NCI-H1436 treated with DMSO at 0.1 percent for 48 hours (cell line): ENCODE measurements at regions not wholly inside any gene's neighbourhood (a gene's known extent, or its start where the extent isn't known, plus 50 kb on each side); places are given as distances from the start of the nearest gene placed in this dataset.
"Not testable (repeated sequence)": the region's sequence is repeated elsewhere in the genome, so short reads cannot be mapped to it uniquely, and the experiment has no call there.

ENCODE experiments used
- DNase-seq: peaks from one replicate; lab custom pipeline; 2025; lab: John Stamatoyannopoulos, UW

DNA sequence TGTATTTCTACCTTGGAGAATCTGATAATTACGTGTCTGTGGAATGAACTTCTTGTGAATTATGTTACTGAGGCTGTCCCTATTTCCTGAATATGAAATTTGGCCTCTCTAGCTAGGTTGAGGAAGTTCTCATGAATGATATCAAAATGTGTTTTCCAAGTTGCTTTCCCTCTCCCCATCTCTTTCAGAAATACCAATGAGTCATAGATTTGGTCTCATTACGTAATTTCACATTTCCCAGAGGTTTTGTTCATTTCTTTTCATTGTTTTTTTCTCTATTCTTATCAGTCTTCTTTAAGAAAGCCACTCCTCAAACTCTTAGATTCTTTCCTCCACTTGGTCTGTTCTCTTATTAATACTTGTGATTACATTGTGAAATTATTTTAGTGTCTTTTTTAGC, 923.8 kb upstream of the CDH9 start:
- DNase-seq: no peak

- DNase-seq: no peak
Measured at GRCh38 chr5:27947088-27947487, 908.7 kb upstream of the CDH9 start.

GRCh38 chr5:27944471-27944870, 906.1 kb upstream of the CDH9 start:
- DNase-seq: no peak

DNA sequence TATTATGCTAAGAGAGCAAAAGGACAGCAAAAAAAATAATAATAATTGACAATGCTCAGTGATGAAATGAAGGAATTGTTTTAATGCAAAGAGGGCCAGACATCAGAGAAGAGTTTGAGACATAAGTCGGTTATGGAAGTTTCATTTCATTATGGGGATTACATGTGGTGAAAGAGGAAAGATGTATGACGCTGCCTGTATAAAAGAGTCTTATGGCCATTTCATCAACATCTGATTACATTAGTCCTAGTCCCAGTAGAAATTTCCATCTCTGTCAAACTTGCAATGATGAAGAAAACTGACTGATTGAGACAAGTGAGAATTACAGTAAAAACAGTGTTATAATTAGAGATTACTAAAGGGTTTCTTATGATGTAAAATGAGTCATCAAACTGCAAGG, 900.6 kb upstream of the CDH9 start:
- DNase-seq: no peak

DNA sequence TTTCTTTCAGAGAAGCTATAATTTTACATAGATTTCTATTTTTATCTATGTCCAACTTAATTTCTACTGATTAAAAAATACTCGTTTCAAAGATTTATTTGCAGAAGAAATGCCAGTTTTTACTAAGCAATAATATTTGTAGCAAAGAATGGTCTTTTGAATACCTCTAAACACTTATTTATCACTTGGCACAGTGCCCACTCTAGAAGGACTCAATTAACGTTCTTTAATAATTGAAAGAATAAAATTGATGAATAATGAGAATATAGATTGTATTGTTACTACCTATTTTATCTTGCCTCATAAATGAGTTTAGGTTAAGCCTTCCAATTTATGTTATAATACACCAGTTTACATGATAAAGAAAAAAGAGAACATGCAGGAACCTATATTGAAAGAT, 889.7 kb upstream of the CDH9 start:
- DNase-seq: no peak

GRCh38 chr5:27911216-27911615, 872.8 kb upstream of the CDH9 start:
- DNase-seq: no peak

GRCh38 chr5:27908341-27908740, 870.0 kb upstream of the CDH9 start:
- no peak for DNase-seq

GRCh38 chr5:27906931-27907601, 868.7 kb upstream of the CDH9 start:
- no peak for DNase-seq

- DNase-seq: no peak
Measured at GRCh38 chr5:27906481-27906880, 868.1 kb upstream of the CDH9 start.

DNA sequence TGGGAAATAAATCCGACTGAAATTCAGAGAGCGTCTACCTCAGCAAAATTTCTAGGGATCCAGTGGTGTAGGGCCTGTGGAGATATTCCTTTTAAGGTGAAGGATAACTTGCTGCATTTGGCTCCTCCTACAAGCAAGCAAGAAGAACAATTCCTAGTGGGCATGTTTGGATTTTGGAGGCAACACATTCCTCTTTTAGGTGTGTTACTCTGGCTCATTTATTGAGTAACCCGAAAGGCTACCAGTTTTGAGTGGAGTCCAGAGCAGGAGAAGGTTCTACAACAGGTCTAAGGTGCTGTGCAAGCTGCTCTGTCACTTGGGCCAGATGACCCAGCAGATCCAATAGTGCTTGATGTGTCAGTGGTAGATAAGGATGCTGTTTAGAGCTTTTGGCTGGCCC, 862.4 kb upstream of the CDH9 start:
- no peak for DNase-seq

DNA sequence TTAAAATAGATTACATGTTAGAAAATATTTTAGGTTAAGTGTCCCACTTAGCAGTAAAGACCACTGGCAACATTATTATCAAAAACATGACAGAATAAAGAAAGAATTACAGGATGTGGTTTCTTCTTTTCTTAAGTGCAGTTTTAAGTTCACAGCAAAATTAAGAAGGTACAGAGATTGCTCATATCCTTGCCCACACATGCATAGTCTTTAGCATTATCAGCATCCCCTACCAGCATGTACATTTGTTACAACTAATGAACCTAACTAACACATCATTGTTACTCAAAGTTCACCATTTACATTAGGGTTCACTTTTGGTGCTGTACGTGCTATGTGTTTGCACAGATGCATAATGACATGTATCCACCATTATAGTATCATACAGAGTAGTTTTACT, 837.7 kb upstream of the CDH9 start:
- no peak for DNase-seq

GRCh38 chr5:27875148-27875547, 836.8 kb upstream of the CDH9 start:
- no peak for DNase-seq

- DNase-seq: no peak
Measured at GRCh38 chr5:27868292-27868691, 829.9 kb upstream of the CDH9 start.

DNA sequence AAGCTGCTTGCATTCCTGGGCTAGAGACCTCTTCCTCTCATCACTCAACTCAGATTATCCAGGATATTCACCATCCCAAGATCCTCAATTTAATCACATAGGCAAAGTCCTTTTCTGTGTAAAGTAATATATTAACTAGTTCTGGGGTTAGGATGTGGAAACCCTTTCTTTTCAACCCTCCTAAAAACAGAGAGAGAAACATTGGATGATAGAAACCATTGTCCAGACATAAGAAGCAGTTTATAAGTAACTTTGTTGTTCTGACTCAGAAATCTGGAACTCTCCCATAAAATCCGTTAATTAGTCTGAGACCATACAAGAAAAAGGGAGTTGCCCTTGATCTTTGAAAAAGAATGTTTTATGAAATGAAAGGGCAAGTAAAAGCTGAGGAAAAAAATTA, 817.1 kb upstream of the CDH9 start:
- no peak for DNase-seq

DNA sequence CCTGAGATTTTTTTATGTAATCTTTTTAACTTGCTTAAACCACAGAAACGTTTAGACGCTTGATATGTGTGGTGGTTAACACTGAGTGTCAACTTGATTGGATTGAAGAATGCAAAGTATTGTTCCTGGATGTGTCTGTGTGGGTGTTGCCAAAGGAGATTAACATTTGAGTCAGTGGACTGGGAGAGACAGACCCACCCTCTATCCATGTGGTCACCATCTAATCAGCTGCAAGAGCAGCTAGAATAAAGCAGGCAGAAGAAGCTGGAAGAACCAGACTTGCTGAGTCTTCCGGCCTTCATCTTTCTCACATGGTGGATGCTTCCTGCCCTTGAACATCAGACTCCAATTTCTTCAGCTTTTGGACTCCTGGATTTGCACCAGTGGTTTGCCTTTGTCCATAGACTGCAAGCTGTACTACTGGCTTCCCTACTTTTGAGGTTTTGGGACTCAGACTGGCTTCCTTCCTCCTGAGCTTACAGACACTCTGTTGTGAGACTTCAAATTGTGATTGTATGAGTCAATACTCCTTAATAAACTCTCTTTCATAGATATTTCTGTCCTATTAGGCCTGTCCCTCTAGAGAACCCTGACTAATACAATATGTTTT, 816.0 kb upstream of the CDH9 start:
- no peak for DNase-seq

DNA sequence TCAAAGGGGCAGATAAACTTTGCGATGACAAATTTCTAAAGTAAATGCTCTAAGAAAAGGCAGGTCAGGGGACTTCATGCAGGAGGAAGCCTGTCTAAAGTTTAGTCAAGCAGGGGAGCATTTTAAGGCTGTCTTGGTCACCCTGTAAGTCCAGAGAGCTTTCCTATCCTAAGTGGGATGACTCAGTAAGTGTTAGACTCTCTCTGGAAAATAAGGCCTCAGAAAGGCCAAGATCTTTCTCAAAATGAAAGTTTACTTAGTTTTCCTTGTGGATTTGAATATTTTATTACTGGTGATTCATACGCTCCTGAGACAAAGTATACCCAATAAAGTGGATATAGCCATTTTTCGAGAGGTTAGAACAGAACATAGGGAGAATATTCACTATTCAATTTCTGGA, 806.9 kb upstream of the CDH9 start:
- DNase-seq: no peak

GRCh38 chr5:27836704-27837103, 798.3 kb upstream of the CDH9 start:
- not testable (repeated sequence) for DNase-seq

- DNase-seq: no peak
Measured at GRCh38 chr5:27832886-27833285, 794.5 kb upstream of the CDH9 start.

- DNase-seq: no peak
Measured at GRCh38 chr5:27830546-27830945, 792.2 kb upstream of the CDH9 start.

GRCh38 chr5:27821681-27822080, 783.3 kb upstream of the CDH9 start:
- DNase-seq: no peak

- no peak for DNase-seq
Measured at GRCh38 chr5:27818888-27819287, 780.5 kb upstream of the CDH9 start.

DNA sequence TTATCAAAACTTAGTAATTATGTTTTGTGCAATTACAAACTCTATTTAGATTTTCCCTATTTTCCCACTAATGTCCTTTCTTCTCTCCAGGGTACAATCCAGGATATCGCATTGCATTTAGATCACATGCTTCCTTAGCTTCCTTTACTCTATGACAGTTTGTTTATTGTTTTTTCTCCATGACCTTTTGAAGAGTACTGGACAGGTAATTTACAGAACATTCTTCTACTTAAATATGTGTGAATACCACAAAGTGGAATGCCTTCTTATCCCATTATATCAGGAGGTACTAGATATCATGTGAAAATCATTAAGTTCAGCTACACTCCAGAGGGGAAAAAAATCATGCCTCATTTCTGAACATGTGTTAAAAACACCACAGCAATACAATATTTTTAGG, 776.6 kb upstream of the CDH9 start:
- DNase-seq: no peak

DNA sequence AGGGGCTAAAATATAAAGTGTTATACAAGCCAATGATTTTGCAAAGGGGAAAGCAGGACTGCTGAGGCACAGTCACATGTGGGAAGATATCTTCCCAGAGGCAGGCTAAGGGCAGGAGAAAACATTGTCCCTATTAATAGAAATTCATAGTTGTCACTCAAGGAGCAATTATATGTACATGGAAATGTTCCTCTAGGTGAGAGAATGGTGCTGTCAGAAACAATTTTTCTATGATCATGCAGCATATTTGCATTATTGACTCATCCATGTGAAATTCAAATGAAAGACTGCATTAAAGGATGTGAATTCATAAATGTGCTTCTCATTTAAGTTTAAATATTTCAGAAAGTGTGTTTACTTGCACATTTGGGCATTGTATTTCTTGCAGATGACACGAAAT, 775.9 kb upstream of the CDH9 start:
- DNase-seq: no peak

- DNase-seq: no peak
Measured at GRCh38 chr5:27810458-27810857, 772.1 kb upstream of the CDH9 start.
